ENCODE measurements at regions not wholly inside any gene's neighbourhood (a gene's known extent, or its start where the extent isn't known, plus 50 kb on each side); places are given as distances from the start of the nearest gene placed in this dataset.

- TF ChIP-seq FOXJ3 (CRISPR knock-in tag; IDR thresholded peaks at IDR 0.05) (no peak), KLF16 (IDR thresholded peaks at IDR 0.05) (no peak), ZNF212 (CRISPR knock-in tag; IDR thresholded peaks at IDR 0.05) (no peak), ZNF3 (CRISPR knock-in tag; IDR thresholded peaks at IDR 0.05) (no peak), SIX5 (IDR thresholded peaks at IDR 0.05; ENCODE audit: borderline replicate concordance in 1 of 2, insufficient read depth in 1 of 2, low read depth in 1 of 2, low read length in 2 of 2) (no peak), CBFA2T3 (IDR thresholded peaks at IDR 0.05) (no peak), TRIM28 (IDR thresholded peaks at IDR 0.05) (no peak), FOS (IDR thresholded peaks at IDR 0.05; ENCODE audit: extremely low read depth, insufficient read length) (no peak), MLX (CRISPR knock-in tag; conservative IDR thresholded peaks at IDR 0.05) (no peak), FOSL1 (tag; conservative IDR thresholded peaks at IDR 0.05) (no peak), NELFE (IDR thresholded peaks at IDR 0.05; ENCODE audit: insufficient read depth, insufficient read length) (no peak), FOXM1 (IDR thresholded peaks at IDR 0.05; ENCODE audit: low read depth) (no peak), FOXM1 (CRISPR knock-in tag; IDR thresholded peaks at IDR 0.05; ENCODE audit: low read depth) (no peak), RBM15 (IDR thresholded peaks at IDR 0.05; ENCODE audit: insufficient read depth, low read length) (no peak), TRIM25 (IDR thresholded peaks at IDR 0.05; ENCODE audit: borderline replicate concordance) (no peak), POU5F1 (IDR thresholded peaks at IDR 0.05; ENCODE audit: borderline replicate concordance, low read depth, low read length, partially characterized antibody) (no peak), RBM14 (IDR thresholded peaks at IDR 0.05; ENCODE audit: borderline replicate concordance, insufficient read depth, low read depth, low read length) (no peak), RBBP5 (IDR thresholded peaks at IDR 0.05; ENCODE audit: borderline replicate concordance, insufficient read depth, low read length, poor library complexity, severe bottlenecking) (peak; percentile 22), MITF (IDR thresholded peaks at IDR 0.05) (no peak), ZNF75A (CRISPR knock-in tag; IDR thresholded peaks at IDR 0.05) (no peak), SMARCA4 (IDR thresholded peaks at IDR 0.05) (peak; percentile 48; the same call in 1 of the 2 replicates), ETS1 (conservative IDR thresholded peaks at IDR 0.05; ENCODE audit: control insufficient read depth, low read depth, low read length) (no peak)
Observed at GRCh38 chr1:38569932-38570656, 289.5 kb downstream of the RRAGC start (continued).

Data from K562 (cell line).